Body of pancreas (tissue), 4 donors: ENCODE measurements at regions not wholly inside any gene's neighbourhood (a gene's known extent, or its start where the extent isn't known, plus 50 kb on each side); places are given as distances from the start of the nearest gene placed in this dataset.

Experiments used
- POLR2A ChIP-seq, 3 donors: fragments of 450-650 bp; IDR thresholded peaks; one replicate each; pipeline ENCODE4 v1.6.1; 2016; ENCODE audit warnings: antibody characterized with exemption in 3 of 3, mild to moderate bottlenecking in 2 of 3
- TF ChIP-seq, protein P1 (sequence below), 7 experiments: fragments of 450-650 bp in 4 of 7; fragments of 200-600 bp in 3 of 7; sonication (generic) in 3 of 7; IDR thresholded peaks; one replicate each; pipeline ENCODE4 v1.5.1; 2016 to 2019; ENCODE audit warnings: antibody characterized with exemption in 7 of 7

DNA sequence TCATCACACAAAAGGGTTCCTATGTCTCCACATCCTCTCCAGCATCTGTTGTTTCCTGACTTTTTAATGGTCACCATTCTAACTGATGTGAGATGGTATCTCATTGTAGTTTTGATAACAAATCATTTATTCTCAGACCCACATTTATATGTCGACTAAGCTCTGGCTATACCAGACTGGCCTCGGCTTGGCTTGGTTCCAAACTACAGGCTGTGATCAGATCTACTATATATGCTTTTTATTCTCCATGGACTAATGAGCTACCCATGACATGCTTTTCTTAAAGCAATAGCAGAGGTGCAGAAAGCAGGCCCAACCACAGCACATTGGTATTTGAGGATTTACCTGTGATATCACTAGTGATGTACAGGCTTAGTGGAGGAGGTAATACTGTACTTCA is 139.8 kb upstream of the PGR start:
- TF ChIP-seq, protein P1, sequence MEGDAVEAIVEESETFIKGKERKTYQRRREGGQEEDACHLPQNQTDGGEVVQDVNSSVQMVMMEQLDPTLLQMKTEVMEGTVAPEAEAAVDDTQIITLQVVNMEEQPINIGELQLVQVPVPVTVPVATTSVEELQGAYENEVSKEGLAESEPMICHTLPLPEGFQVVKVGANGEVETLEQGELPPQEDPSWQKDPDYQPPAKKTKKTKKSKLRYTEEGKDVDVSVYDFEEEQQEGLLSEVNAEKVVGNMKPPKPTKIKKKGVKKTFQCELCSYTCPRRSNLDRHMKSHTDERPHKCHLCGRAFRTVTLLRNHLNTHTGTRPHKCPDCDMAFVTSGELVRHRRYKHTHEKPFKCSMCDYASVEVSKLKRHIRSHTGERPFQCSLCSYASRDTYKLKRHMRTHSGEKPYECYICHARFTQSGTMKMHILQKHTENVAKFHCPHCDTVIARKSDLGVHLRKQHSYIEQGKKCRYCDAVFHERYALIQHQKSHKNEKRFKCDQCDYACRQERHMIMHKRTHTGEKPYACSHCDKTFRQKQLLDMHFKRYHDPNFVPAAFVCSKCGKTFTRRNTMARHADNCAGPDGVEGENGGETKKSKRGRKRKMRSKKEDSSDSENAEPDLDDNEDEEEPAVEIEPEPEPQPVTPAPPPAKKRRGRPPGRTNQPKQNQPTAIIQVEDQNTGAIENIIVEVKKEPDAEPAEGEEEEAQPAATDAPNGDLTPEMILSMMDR (IDR thresholded peaks at IDR 0.05): no peak
- TF ChIP-seq POLR2A (IDR thresholded peaks at IDR 0.05): no peak
